ENCODE measurements at regions not wholly inside any gene's neighbourhood (a gene's known extent, or its start where the extent isn't known, plus 50 kb on each side); places are given as distances from the start of the nearest gene placed in this dataset.
A peak's percentile ranks its signal among the peaks of the same experiment; 100 is the strongest.
"Not testable (repeated sequence)": the region's sequence is repeated elsewhere in the genome, so short reads cannot be mapped to it uniquely, and the experiment has no call there.

DNA sequence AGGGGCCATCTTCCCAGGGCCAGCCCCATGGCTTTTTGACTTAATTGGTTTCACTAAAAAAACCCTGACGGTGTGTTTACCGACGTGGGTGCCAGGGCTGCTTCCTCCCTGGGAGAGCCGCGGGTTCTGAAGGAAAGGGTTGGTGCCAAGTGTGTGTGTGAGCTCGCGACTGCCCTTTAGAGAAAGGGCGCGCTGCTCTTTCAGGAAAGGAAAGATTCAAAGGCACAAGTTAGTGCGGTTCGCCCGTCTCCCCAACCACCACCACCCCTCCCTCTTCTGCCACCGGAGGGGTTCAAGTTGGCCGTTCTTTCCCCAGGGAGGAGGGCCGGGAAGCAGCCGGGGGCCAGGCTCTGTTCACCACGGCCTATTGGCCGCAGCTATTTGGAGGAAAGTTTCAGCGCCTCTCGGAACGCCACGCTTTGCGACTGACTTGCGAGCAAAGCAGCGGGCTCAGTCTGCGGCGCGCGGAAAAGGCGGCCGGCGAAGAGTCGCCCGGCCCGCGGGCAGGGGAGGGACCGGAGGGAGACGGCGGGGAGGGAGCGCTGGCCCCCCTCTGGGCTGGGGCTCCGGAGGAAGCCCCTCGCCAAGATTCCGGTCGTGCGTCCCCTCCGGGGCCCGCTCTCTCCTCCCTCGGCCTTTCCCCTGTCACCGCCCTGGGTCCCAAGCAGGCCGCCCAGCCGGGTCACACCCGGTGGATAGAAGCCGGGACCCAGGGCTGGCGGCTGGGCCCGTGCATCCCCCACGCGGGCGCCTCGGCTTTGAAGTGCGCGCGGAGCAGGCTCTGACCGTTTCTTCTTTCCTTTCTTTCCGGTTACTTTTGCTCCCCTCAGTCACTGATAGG, 165.9 kb upstream of the PPP1R3A start:
- no peak for DNase-seq (ENCODE audit: low read depth in 2 of 3, low spot score in 1 of 3)

- DNase-seq (ENCODE audit: low read depth in 2 of 3, low spot score in 1 of 3), result no peak
Measured at GRCh38 chr7:114084002-114084471, 165.2 kb upstream of the PPP1R3A start.

- DNase-seq (ENCODE audit: low read depth in 2 of 3, low spot score in 1 of 3), result no peak
Measured at GRCh38 chr7:114083166-114084001, 164.6 kb upstream of the PPP1R3A start.

- no peak for DNase-seq (ENCODE audit: low read depth in 2 of 3, low spot score in 1 of 3)
Measured at GRCh38 chr7:114082642-114083165, 163.9 kb upstream of the PPP1R3A start.

GRCh38 chr7:114081606-114082425, 163.0 kb upstream of the PPP1R3A start:
- no peak for DNase-seq (ENCODE audit: low read depth in 2 of 3, low spot score in 1 of 3)

DNA sequence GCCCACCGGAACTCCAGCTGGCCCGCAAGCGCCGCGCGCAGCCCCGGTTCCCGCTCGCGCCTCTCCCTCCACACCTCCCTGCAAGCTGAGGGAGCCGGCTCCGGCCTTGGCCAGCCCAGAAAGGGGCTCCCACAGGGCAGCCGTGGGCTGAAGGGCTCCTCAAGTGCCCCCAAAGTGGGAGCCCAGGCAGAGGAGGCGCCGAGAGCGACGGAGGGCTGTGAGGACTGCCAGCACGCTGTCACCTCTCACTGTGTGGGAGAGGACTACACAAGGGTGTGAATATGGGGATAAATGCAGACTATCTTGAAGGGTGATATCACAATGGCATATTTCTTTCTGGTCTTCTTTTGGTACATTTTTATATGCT, 158.3 kb upstream of the PPP1R3A start:
- DNase-seq (ENCODE audit: low read depth in 2 of 3, low spot score in 1 of 3), result not testable (repeated sequence)

DNA sequence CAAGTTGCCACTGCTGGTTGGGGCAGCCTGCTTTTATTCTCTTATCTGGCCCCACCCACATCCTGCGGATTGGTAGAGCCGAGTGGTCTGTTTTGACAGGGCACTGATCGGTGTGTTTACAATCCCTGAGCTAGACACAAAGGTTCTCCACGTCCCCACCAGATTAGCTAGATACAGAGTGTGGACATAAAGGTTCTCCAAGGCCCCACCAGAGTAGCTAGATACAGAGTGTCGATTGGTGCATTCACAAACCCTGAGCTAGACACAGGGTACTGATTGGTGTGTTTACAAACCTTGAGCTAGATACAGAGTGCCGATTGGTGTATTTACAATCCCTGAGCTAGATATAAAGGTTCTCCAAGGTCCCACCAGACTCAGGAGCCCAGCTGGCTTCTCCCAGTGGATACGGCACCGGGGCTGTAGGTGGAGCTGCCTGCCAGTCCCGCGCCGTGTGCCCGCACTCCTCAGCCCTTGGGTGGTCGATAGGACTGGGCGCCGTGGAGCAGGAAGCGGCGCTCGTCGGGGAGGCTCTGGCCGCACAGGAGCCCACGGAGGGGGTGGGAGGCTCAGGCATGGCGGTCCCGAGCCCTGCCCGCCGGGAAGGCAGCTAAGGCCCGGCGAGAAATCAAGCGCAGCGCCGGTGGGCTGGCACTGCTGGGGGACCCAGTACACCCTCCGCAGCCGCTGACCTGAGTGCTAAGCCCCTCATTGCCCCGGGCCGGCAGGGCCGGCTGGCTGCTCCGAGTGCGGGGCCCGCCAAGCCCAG, 157.8 kb upstream of the PPP1R3A start:
- not testable (repeated sequence) for DNase-seq (ENCODE audit: low read depth in 2 of 3, low spot score in 1 of 3)

GRCh38 chr7:114073701-114074100, 154.9 kb upstream of the PPP1R3A start:
- no peak for DNase-seq (ENCODE audit: low read depth in 2 of 3, low spot score in 1 of 3)

GRCh38 chr7:114070246-114070645, 151.4 kb upstream of the PPP1R3A start:
- no peak for DNase-seq (ENCODE audit: low read depth in 2 of 3, low spot score in 1 of 3)

- DNase-seq (ENCODE audit: low read depth in 2 of 3, low spot score in 1 of 3), result no peak
Measured at GRCh38 chr7:114062810-114063209, 144.0 kb upstream of the PPP1R3A start.

GRCh38 chr7:114051871-114052331, 133.1 kb upstream of the PPP1R3A start:
- DNase-seq (ENCODE audit: low read depth in 2 of 3, low spot score in 1 of 3), result no peak

- DNase-seq (ENCODE audit: low read depth in 2 of 3, low spot score in 1 of 3), result no peak
Measured at GRCh38 chr7:114050571-114050970, 131.8 kb upstream of the PPP1R3A start.

- no peak for DNase-seq (ENCODE audit: low read depth in 2 of 3, low spot score in 1 of 3)
Measured at GRCh38 chr7:114048386-114049235, 129.8 kb upstream of the PPP1R3A start.

GRCh38 chr7:114047889-114048288, 129.1 kb upstream of the PPP1R3A start:
- peak in 1 of 3 donors; percentile 8 for DNase-seq (ENCODE audit: low read depth in 2 of 3, low spot score in 1 of 3)

- DNase-seq (ENCODE audit: low read depth in 2 of 3, low spot score in 1 of 3), result no peak
Measured at GRCh38 chr7:114033475-114033874, 114.7 kb upstream of the PPP1R3A start.

DNA sequence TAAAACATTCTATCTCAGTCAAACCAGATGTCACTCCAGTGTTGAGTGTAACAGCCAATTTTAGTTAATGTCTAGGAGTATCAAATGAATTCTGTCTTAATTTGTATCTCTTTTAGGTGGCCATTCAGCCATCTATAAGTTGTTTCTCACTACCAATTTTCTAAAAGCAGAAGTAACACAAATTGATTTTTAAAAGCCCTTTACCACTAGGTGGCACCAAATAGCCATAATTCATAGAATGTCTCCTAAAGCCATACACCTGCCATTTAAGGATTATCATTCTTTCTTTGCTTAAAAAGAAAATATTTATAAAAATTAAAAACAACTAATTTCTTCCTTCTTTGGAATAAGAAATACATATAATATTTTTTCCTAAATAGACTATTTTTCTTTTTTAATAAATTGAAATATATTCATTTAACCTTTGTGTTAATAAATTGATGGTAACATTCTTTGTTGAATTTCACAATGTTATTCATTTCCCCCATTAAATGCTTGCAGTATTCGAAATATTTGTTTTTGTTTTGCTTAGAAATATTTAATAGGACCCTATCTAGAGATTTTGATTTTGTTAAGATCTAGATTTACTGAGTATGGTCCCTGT, 107.8 kb upstream of the PPP1R3A start:
- DNase-seq (ENCODE audit: low read depth in 2 of 3, low spot score in 1 of 3), result peak in 1 of 3 donors; percentile 64

DNA sequence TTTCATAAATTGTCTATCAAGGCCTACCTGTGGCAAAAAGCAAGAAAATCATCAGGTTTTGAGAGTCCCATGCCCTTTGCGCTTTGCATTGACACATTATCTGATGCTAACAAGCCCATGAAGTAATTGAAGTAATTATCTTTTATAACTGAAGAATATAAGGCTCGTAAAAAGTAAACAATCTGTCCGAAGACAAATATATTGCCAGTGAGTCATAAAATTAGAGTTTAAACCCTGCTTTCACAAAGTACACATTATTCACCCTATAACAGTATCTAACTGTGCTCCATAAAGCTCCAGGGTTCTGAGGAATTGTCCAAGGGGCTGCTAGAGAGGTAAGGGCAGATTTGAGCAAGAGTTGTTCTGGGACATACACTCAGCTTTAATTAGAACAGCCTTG, 102.3 kb upstream of the PPP1R3A start:
- DNase-seq (ENCODE audit: low read depth in 2 of 3, low spot score in 1 of 3), result no peak

DNA sequence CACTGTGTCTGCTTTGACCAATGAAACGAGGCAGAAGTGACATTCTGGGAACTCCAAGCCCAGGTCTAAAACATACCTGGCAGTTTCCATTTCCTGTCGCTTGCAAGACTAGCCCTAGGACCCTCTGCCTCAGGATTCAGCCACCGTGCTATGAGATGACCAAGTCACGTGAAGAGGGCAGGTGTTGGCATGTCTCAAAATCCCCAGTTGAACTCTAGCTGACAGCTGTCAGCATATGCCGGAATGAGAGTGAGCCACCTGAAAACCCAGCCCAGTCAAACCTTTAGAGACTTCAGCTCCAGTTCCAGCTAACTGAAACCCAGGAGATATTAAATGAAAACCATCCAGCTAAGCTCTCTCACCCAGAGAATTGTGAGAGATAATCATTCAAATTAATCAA, 89.9 kb upstream of the PPP1R3A start:
- DNase-seq (ENCODE audit: low read depth in 2 of 3, low spot score in 1 of 3), result no peak

- DNase-seq (ENCODE audit: low read depth in 2 of 3, low spot score in 1 of 3), result no peak
Measured at GRCh38 chr7:114007386-114007785, 88.6 kb upstream of the PPP1R3A start.

All from stimulated activated CD4-positive, alpha-beta T cell treated with anti-CD3 and anti-CD28 coated beads, Interleukin-12 subunit alpha, Interleukin-12 subunit beta, amount 100 ng/mL, for 48 hours (primary cell).